ENCODE measurements at regions not wholly inside any gene's neighbourhood (a gene's known extent, or its start where the extent isn't known, plus 50 kb on each side); places are given as distances from the start of the nearest gene placed in this dataset.

GRCh38 chr5:121121786-121122185 lies 657.7 kb downstream of the PRR16 start:
- DNase-seq (ENCODE audit: low read depth): no peak
- no peak overlapping the region for H3K4me3 ChIP-seq (ENCODE audit: low read depth, low read length)
- no peak for TF ChIP-seq CTCF (conservative IDR thresholded peaks at IDR 0.05; ENCODE audit: low read depth, low read length)

- TF ChIP-seq CTCF (conservative IDR thresholded peaks at IDR 0.05; ENCODE audit: low read depth, low read length): no peak
- no peak for DNase-seq (ENCODE audit: low read depth)
- H3K4me3 ChIP-seq (ENCODE audit: low read depth, low read length): no peak overlapping the region
Observed at GRCh38 chr5:121138495-121138907, 674.4 kb downstream of the PRR16 start.

- no peak for DNase-seq (ENCODE audit: low read depth)
- no peak overlapping the region for H3K4me3 ChIP-seq (ENCODE audit: low read depth, low read length)
- no peak for TF ChIP-seq CTCF (conservative IDR thresholded peaks at IDR 0.05; ENCODE audit: low read depth, low read length)
Observed at GRCh38 chr5:121138952-121139351, 674.9 kb downstream of the PRR16 start.

- H3K4me3 ChIP-seq (ENCODE audit: low read depth, low read length): no peak overlapping the region
- no peak for TF ChIP-seq CTCF (conservative IDR thresholded peaks at IDR 0.05; ENCODE audit: low read depth, low read length)
- no peak for DNase-seq (ENCODE audit: low read depth)
Observed at GRCh38 chr5:121144764-121145163, 680.7 kb downstream of the PRR16 start.

- no peak overlapping the region for H3K4me3 ChIP-seq (ENCODE audit: low read depth, low read length)
- no peak for DNase-seq (ENCODE audit: low read depth)
- no peak for TF ChIP-seq CTCF (conservative IDR thresholded peaks at IDR 0.05; ENCODE audit: low read depth, low read length)
Observed at GRCh38 chr5:121151534-121151933, 687.4 kb downstream of the PRR16 start.

- H3K4me3 ChIP-seq (ENCODE audit: low read depth, low read length): no peak overlapping the region
- no peak for TF ChIP-seq CTCF (conservative IDR thresholded peaks at IDR 0.05; ENCODE audit: low read depth, low read length)
- DNase-seq (ENCODE audit: low read depth): no peak
Observed at GRCh38 chr5:121152411-121152810, 688.3 kb downstream of the PRR16 start.

- TF ChIP-seq CTCF (conservative IDR thresholded peaks at IDR 0.05; ENCODE audit: low read depth, low read length): no peak
- no peak overlapping the region for H3K4me3 ChIP-seq (ENCODE audit: low read depth, low read length)
- no peak for DNase-seq (ENCODE audit: low read depth)
Observed at GRCh38 chr5:121156565-121156964, 692.5 kb downstream of the PRR16 start.
